GM21390 (cell line): ENCODE measurements at regions not wholly inside any gene's neighbourhood (a gene's known extent, or its start where the extent isn't known, plus 50 kb on each side); places are given as distances from the start of the nearest gene placed in this dataset.
"Not testable (repeated sequence)": the region's sequence is repeated elsewhere in the genome, so short reads cannot be mapped to it uniquely, and the experiment has no call there.

Source experiments
- ATAC-seq: cut with Tn5 transposase; IDR thresholded peaks from one replicate; pipeline ENCODE4 v1.9.1; 2021; ENCODE audit not compliant: unreplicated experiment

DNA sequence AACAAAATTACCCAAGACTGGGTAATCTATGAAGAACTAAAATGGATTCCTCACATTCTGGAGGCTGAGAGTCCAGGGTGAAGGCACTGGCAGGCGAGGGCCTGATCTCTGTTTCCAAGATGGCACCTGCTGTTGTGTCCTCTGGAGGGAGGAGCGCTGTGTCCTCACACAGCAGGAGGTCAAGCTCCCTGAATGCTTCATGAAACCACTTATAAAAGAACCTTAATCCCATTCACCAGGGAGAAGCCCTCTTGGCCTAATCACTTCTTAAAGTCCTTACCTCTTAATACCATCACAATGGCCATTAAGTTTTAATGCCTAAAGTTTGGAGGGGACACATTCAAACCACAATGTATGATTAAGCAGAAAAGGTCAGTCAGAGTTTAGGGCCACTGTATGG lies 172.4 kb downstream of the EMP1 start:
- no peak for ATAC-seq

GRCh38 chr12:13368431-13368830 lies 171.9 kb downstream of the EMP1 start:
- no peak for ATAC-seq

DNA sequence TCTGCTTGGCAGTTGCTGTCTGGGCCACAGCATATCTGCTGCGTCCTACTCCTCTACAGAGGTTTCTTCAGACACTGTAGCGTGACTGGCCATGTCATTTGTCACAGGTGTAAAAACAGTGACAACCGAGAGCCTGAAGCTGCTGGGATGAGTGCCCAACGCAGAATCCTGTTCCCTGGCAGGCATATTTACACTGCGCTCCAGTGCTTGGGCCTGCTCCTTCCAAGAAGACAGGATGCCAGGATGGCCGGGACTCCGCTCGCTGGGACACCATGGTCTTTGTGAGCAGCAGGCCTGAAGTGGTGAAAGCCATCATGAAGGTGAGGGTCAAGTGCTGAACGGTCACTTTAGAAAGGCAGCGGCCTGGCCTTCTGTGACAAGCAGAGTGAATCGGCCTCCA lies 171.4 kb downstream of the EMP1 start:
- no peak for ATAC-seq

- ATAC-seq: no peak
Observed at GRCh38 chr12:13365748-13366366, 169.3 kb downstream of the EMP1 start.

DNA sequence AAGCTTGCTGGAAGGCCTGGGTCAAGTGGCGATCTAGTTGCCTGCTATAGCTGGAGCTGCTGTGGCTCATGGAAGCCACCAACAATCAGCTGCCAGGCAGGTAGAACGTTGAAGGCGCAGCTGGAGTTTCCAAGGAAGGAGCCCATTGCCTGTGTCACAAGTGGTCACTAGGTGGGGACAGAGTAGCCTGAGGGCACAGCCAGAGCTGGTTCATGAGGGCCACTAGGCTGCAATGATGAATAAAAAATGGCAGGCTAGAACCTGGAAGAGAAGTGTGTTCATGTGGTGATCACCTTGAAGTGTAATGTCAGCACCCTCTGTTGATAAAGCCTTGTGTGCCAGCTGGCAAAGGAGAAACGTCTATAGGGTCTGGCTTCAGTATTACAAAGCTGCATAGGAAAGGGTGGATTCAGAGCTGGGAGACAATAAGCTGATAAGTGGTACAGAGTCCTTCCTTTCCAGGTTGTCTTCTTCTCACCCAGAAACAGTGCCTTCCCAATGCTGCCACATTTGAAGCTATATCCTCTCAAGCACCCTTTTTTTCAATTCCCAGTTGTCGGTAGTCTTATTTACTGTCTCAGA lies 165.8 kb downstream of the EMP1 start:
- peak; percentile 99 for ATAC-seq

DNA sequence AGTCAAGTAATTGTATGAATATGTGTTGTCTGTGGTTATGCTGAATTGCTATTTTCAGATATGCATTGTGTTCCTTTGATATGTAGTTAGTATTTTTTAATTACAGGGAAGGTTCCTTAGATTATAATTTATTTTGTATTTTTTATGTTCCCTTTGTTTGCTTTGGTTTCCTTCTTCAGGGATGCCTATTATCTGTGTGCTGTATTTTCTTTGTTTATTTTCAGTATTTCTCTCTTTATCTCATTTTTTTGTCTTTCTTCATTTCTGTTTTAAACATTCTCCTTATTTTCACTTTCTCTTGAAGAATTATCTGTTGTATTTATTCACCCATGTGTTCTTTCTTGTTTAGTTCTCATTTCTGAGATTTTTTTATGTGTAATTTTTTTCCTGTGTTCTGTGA lies 163.1 kb downstream of the EMP1 start:
- no peak for ATAC-seq

- no peak for ATAC-seq
Observed at GRCh38 chr12:13358391-13358905, 161.9 kb downstream of the EMP1 start.

DNA sequence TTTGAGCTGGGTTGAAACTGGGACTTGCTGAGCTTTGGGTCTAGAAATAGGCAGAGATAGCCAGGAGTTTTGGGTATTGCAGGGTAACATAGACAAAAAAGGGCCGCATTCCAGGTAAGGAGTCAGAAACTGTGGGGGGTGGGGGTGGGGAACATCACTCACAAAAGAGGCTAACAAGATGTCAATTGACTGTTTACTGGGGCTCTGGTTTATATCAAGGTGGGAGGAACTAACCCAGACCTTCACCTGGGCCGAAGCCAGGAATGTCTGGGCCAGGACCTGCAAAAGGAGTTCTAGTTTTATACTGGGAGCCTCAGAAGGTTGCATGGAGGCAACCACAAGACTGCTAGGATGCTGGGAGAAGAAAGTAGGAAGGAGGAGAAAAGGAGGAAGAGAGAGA lies 154.4 kb downstream of the EMP1 start:
- no peak for ATAC-seq

- no peak for ATAC-seq
Observed at GRCh38 chr12:13350381-13350780, 153.9 kb downstream of the EMP1 start.

- ATAC-seq: no peak
Observed at GRCh38 chr12:13348464-13348863, 151.9 kb downstream of the EMP1 start.

DNA sequence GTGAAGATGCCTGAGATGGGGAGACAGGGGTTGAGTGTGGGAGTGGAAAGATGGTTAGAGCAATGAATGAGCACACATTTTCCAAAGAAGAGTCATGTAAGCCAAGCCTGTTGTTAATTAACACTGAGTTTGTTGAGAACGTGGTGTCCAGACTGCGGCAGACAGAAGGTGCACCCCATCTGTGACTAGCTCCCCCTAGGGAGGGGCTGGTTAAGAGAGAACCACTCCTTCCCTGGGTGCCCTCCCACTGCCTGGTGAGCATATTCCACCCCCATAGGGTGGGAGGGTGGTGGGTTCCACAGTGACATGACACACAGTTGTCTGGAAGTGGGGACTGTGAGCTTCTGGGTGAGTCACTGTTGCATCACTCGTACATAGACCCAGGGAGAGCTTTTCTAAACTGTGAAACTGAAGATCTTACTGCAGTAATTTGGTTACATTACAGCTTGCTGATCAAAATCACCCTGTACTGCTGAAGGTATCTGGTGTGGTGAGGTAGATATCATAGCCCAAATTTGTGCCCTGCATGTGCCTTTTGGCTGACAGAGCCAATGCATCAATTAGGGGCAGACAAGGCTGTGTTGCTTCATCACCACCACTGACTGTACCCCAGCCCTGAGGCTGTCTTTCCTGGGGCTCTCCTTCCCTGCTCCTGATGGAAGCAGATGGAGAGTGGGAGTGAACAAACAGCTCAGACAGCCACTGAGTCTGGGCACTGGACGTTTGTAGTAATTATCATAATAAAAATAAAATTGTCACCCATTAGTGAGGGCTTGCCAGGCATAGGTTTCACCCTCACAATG lies 150.9 kb downstream of the EMP1 start:
- no peak for ATAC-seq

GRCh38 chr12:13345722-13346121 lies 149.2 kb downstream of the EMP1 start:
- ATAC-seq: no peak

DNA sequence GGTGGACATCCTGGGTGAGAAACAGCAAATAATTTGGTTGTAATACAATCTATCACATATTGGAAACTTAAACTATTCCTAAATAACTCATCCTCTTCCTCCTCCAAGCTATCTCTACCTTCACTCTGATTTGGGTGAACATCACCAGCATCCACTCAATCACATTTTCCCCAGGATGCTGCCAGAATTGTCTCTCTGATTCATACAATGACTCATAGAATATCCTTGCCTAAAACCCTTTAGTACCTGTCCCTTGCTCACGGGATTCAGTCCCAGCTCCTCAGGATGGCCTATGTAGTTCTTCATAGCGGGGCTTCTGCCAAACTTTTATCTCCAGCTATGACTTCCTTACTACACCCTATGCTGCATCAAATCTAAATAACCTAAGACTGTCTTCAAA lies 146.8 kb downstream of the EMP1 start:
- ATAC-seq: no peak

- no peak for ATAC-seq
Observed at GRCh38 chr12:13342971-13343370, 146.4 kb downstream of the EMP1 start.

DNA sequence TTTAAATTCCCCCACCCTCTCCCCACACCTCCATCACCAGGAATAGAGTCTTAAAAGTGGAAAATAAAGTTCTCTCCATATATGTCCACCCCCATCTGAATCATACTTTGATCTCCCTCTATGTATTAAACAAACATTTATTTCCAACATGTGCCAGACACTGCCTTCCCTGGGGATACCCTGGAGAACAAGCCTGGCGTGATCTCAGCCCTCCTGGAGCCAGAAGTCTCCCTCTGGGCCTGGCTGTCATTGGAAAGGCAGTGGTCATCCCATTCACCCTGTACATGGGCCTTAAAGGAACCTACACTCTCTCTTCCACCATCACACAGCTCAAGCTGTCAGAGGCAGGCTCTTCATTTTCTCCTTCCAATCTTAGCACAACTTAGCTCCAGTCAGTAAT lies 143.6 kb downstream of the EMP1 start:
- no peak for ATAC-seq

DNA sequence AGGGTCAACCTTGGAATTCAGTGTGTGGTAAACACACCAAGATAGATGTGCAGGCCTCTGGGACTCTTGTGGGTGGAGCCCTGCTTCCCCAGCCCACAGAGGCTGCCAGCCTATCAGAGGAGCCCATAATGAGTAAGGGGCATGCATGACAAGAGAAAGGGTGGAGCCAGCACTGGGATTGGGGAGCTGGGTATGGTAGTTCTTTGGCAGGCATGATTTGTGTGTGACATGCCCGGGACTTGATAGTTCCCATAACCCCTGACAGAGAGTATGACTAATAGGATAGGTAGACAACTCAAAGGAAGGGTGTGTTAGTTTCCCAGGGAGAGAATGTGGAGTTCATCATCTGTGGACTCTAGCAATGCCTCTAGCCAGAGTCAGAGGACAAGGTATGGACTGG lies 143.0 kb downstream of the EMP1 start:
- ATAC-seq: no peak

DNA sequence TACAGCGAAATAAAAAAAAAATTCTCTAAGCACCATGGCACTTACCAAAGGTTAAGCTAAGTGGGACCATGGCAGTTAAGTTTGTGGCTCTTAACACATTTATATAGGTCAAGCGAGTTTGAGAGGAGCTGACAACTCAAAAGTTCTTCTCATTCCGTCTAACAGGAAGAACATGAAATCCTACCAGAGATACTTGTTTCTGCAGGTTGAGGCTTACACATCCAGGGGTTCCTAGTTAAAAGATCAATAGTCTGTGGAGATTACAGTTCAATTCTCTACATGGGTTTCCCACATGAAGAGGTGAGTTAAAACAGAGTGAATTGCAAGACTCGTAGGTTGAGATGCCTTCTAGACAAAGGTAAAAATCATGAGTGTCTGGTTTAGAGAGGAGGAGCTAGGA lies 142.6 kb downstream of the EMP1 start:
- no peak for ATAC-seq

GRCh38 chr12:13337791-13338190 lies 141.3 kb downstream of the EMP1 start:
- no peak for ATAC-seq

DNA sequence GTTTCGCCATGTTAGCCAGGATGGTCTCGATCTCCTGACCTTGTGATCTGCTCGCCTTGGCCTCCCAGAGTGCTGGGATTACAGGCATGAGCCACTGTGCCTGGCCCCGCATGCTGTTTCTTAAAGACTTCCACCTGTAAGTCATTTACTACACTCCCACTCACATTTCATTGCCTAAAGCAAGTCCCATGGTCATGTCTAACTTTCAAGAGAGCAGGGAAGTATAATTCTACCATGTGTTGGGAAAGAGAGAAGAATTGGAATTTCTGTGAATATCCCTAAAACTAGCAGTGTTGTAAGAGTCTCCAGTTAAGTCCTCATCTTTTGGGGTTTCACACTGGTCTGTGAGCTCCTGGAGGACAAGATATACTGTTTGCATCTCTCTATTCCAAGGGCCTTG lies 139.7 kb downstream of the EMP1 start:
- no peak for ATAC-seq

DNA sequence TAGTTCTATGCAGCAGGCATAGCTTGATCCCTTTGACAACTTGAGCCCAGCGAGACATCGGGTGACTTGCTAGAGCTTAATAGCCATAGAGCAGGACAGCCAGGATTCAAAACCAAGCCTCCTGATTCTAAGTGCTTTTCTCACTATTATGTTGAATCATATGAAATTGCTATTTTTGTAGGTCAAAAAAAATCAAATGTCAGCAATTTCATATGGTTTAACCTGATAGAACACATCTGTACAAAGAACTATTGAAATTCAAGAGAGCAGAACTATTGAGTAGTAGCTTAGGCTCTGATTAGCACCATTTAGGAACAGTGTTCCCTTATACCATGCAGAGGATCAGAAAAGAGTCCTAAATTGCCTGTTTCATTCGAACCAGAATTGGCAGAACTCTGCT lies 132.0 kb downstream of the EMP1 start:
- no peak for ATAC-seq

- no peak for ATAC-seq
Observed at GRCh38 chr12:13326076-13326475, 129.6 kb downstream of the EMP1 start.

DNA sequence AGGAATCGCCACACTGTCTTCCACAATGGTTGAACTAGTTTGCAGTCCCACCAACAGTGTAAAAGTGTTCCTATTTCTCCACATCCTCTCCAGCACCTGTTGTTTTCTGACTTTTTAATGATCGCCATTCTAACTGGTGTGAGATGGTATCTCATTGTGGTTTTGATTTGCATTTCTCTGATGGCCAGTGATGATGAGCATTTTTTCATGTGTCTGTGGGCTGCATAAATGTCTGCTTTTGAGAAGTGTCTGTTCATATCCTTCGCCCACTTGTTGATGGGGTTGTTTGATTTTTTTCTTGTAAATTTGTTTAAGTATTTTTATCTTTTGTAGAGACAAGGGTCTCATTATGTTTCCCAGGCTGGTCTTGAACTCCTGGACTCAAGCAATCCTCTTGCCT lies 128.5 kb downstream of the EMP1 start:
- ATAC-seq: not testable (repeated sequence)
